DND-41 (cell line): ENCODE measurements at regions not wholly inside any gene's neighbourhood (a gene's known extent, or its start where the extent isn't known, plus 50 kb on each side); places are given as distances from the start of the nearest gene placed in this dataset.

Experiments
- ATAC-seq: fragments of 200-7000 bp; cut with Tn5 transposase; 3 replicates; pipeline ENCODE4 v1.9.1; 2021; ENCODE audit warnings: low read depth; ENCODE audit not compliant: insufficient read depth
- DNase-seq: peaks from one replicate; pipeline ENCODE4 v3.0.0-alpha.2; 2020
- H2AFZ ChIP-seq: 2 replicates; pipeline ENCODE4 v1.6.0; 2012; ENCODE audit warnings: low read depth, low read length
- H3K27ac ChIP-seq: 2 replicates; pipeline ENCODE4 v1.5.1; 2012; ENCODE audit warnings: low read length, inconsistent platforms
- H3K27me3 ChIP-seq: fragments of 200-600 bp; sonication (generic); 2 replicates; pipeline ENCODE4 v1.6.0; 2012; ENCODE audit warnings: low read length, mild to moderate bottlenecking, inconsistent platforms; ENCODE audit not compliant: insufficient read depth, poor library complexity
- H3K36me3 ChIP-seq: 2 replicates; pipeline ENCODE4 v1.5.1; 2012; ENCODE audit warnings: low read length, inconsistent platforms; ENCODE audit not compliant: insufficient read depth
- H3K4me1 ChIP-seq: 2 replicates; pipeline ENCODE4 v1.5.1; 2012; ENCODE audit warnings: mild to moderate bottlenecking, low read length; ENCODE audit not compliant: insufficient read depth
- H3K4me2 ChIP-seq: 2 replicates; pipeline ENCODE4 v1.6.0; 2012; ENCODE audit warnings: mild to moderate bottlenecking, moderate library complexity, low read length, inconsistent platforms; ENCODE audit not compliant: insufficient read depth
- H3K4me3 ChIP-seq, 2 experiments: fragments of 200-600 bp in 1 of 2; shearing (Covaris generic) in 1 of 2; 2 replicates each; pipeline ENCODE4 v1.5.1; 2012 to 2016; ENCODE audit warnings: inconsistent platforms in 2 of 2, low read length in 2 of 2, mild to moderate bottlenecking in 2 of 2, low read depth in 1 of 2, moderate library complexity in 1 of 2
- H3K79me2 ChIP-seq: 2 replicates; pipeline ENCODE4 v1.6.0; 2012; ENCODE audit warnings: low read length, inconsistent platforms; ENCODE audit not compliant: insufficient read depth
- H3K9ac ChIP-seq: 2 replicates; pipeline ENCODE4 v1.6.0; 2012; ENCODE audit warnings: low read depth, mild to moderate bottlenecking, inconsistent platforms, low read length, moderate library complexity
- H3K9me3 ChIP-seq: 2 replicates; pipeline ENCODE4 v1.5.1; 2012; ENCODE audit warnings: low read length, moderate library complexity, mild to moderate bottlenecking, inconsistent platforms; ENCODE audit not compliant: insufficient read depth, severe bottlenecking
- H4K20me1 ChIP-seq: 2 replicates; pipeline ENCODE4 v1.6.0; 2012; ENCODE audit warnings: low read length; ENCODE audit not compliant: insufficient read depth
- EZH2 ChIP-seq: IDR thresholded peaks from 3 replicates; pipeline ENCODE4 v1.6.1; 2012; ENCODE audit warnings: borderline replicate concordance, low read depth, mild to moderate bottlenecking, moderate library complexity, low read length, inconsistent platforms; ENCODE audit not compliant: severe bottlenecking
- TF ChIP-seq, protein P1 (sequence below): IDR thresholded peaks from 2 replicates; pipeline ENCODE4 v1.5.1; 2012; ENCODE audit warnings: borderline replicate concordance, low read length, moderate library complexity, mild to moderate bottlenecking; ENCODE audit not compliant: poor library complexity, severe bottlenecking; ENCODE audit errors: extremely low read depth

DNA sequence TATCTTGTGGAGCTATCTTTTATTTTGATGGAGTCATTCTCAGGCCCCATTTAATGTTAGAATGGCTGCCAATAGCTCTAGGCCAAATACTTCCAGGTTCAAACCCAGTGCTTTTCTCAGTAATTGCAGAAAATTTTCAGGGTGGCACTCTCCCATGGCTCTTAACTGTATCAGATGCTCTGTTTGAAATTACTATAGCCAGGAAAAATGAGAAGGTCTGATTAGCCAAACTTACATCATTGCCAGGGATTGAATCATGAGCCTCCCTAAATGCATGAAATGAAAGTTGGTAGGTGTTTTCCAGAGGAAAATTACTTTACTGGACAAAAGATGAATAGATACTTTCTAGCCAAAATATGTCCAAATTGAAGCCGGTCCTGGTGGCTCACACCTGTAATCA is 404.8 kb downstream of the MAT2B start:
- no peaks in the 10 kb centered on the region for H3K9me3 ChIP-seq
- no peak overlapping the region for H3K27ac ChIP-seq
- H3K79me2 ChIP-seq = no peaks in the 10 kb centered on the region
- H3K9ac ChIP-seq = no peak overlapping the region
- no peaks in the 10 kb centered on the region for H3K4me1 ChIP-seq
- no peaks in the 10 kb centered on the region for H3K27me3 ChIP-seq
- no peak overlapping the region for H3K4me2 ChIP-seq
- no peaks in the 10 kb centered on the region for H4K20me1 ChIP-seq
- ATAC-seq (no peak), DNase-seq (no peak)
- TF ChIP-seq, protein P1, sequence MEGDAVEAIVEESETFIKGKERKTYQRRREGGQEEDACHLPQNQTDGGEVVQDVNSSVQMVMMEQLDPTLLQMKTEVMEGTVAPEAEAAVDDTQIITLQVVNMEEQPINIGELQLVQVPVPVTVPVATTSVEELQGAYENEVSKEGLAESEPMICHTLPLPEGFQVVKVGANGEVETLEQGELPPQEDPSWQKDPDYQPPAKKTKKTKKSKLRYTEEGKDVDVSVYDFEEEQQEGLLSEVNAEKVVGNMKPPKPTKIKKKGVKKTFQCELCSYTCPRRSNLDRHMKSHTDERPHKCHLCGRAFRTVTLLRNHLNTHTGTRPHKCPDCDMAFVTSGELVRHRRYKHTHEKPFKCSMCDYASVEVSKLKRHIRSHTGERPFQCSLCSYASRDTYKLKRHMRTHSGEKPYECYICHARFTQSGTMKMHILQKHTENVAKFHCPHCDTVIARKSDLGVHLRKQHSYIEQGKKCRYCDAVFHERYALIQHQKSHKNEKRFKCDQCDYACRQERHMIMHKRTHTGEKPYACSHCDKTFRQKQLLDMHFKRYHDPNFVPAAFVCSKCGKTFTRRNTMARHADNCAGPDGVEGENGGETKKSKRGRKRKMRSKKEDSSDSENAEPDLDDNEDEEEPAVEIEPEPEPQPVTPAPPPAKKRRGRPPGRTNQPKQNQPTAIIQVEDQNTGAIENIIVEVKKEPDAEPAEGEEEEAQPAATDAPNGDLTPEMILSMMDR = no peak
- no peak for TF ChIP-seq EZH2
- H3K36me3 ChIP-seq = no peaks in the 10 kb centered on the region
- no peak overlapping the region for H2AFZ ChIP-seq
- no peak overlapping the region for H3K4me3 ChIP-seq

DNA sequence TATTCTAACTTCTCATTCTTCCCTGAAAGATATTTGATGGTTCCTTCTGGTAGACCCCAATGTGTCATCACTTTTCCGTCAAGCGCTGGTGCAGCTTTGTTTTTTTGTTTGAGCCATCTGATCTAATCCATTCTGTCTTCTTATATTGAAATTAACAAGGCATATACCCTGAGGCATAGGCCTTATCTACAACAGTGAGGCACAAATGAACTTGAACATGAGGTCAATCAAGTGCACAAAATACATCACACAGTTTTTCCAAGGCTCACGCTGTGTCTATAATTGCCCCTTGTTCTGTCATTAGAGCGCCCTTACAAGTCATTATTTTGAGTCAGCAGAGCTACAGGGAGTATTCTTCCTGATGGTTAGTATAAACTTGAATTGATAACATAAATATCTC is 406.6 kb downstream of the MAT2B start:
- H3K9me3 ChIP-seq = no peaks in the 10 kb centered on the region
- no peaks in the 10 kb centered on the region for H4K20me1 ChIP-seq
- H3K27me3 ChIP-seq = no peaks in the 10 kb centered on the region
- H3K27ac ChIP-seq = no peak overlapping the region
- no peak for ATAC-seq
- no peak for DNase-seq
- H3K9ac ChIP-seq = no peak overlapping the region
- H2AFZ ChIP-seq = no peak overlapping the region
- H3K36me3 ChIP-seq = no peaks in the 10 kb centered on the region
- H3K4me1 ChIP-seq = no peaks in the 10 kb centered on the region
- no peaks in the 10 kb centered on the region for H3K79me2 ChIP-seq
- no peak overlapping the region for H3K4me2 ChIP-seq
- no peak overlapping the region for H3K4me3 ChIP-seq
- TF ChIP-seq EZH2 = no peak
- TF ChIP-seq, protein P1 = no peak

DNA sequence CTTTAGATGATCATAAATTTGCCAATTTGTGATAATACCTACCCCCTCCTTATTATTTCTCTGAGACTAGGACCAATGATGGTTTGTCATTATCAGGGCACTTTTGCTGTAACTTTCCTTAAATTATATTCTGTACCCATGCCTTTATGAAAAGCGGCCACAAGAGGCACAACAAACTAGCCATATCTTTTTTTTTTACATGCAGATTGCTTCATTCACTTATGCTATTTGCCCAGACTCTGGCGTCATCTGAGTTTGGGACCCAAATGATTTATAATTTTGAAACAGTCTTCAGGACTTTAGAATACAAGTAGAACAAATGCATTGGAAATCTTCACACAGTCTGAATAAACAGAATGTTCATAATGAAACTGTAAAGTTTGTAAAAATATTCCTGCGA is 408.1 kb downstream of the MAT2B start:
- H3K27me3 ChIP-seq = no peaks in the 10 kb centered on the region
- no peak overlapping the region for H2AFZ ChIP-seq
- H3K79me2 ChIP-seq = no peaks in the 10 kb centered on the region
- no peaks in the 10 kb centered on the region for H3K9me3 ChIP-seq
- H3K4me1 ChIP-seq = no peaks in the 10 kb centered on the region
- DNase-seq (no peak), ATAC-seq (no peak)
- no peak overlapping the region for H3K4me2 ChIP-seq
- no peaks in the 10 kb centered on the region for H4K20me1 ChIP-seq
- TF ChIP-seq EZH2 = no peak
- TF ChIP-seq, protein P1 = no peak
- no peak overlapping the region for H3K4me3 ChIP-seq
- no peak overlapping the region for H3K27ac ChIP-seq
- H3K9ac ChIP-seq = no peak overlapping the region
- no peaks in the 10 kb centered on the region for H3K36me3 ChIP-seq

DNA sequence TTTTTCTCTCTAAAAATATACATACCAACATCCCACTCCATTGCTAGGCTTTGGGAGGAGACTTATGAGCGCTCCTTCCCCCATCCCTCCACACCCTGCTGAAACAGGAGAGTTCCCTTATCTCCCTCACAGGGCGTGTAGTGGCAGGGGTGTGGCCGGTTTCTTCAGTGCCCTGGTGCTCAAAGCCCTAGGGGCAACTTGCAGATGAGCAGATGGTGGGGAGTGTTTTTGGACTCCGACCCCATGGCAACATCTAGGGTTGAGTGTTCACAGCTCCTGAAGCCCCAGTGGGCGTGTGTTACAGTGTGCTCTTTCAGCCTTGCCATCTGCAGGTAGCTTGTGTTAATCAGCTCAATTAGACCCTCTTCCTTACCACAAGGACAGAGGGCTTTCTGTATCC is 409.5 kb downstream of the MAT2B start:
- Histone ChIP-seq H3K4me1 (no peaks in the 10 kb centered on the region), H3K9me3 (no peaks in the 10 kb centered on the region), H3K36me3 (no peaks in the 10 kb centered on the region), H3K79me2 (no peaks in the 10 kb centered on the region), H3K27me3 (no peaks in the 10 kb centered on the region), H4K20me1 (no peaks in the 10 kb centered on the region), H3K4me3 (no peak overlapping the region), H3K4me2 (no peak overlapping the region), H3K27ac (no peak overlapping the region), H3K9ac (no peak overlapping the region), H2AFZ (no peak overlapping the region)
- TF ChIP-seq EZH2 = no peak
- TF ChIP-seq, protein P1 = no peak
- DNase-seq (no peak), ATAC-seq (no peak)
